DND-41 (cell line): ENCODE measurements at regions not wholly inside any gene's neighbourhood (a gene's known extent, or its start where the extent isn't known, plus 50 kb on each side); places are given as distances from the start of the nearest gene placed in this dataset.

Experiments used
- ATAC-seq: fragments of 200-7000 bp; cut with Tn5 transposase; 3 replicates; pipeline ENCODE4 v1.9.1; 2021; ENCODE audit warnings: low read depth; ENCODE audit not compliant: insufficient read depth
- DNase-seq: peaks from one replicate; pipeline ENCODE4 v3.0.0-alpha.2; 2020
- H2AFZ ChIP-seq: 2 replicates; pipeline ENCODE4 v1.6.0; 2012; ENCODE audit warnings: low read depth, low read length
- H3K27ac ChIP-seq: 2 replicates; pipeline ENCODE4 v1.5.1; 2012; ENCODE audit warnings: low read length, inconsistent platforms
- H3K27me3 ChIP-seq: fragments of 200-600 bp; sonication (generic); 2 replicates; pipeline ENCODE4 v1.6.0; 2012; ENCODE audit warnings: low read length, mild to moderate bottlenecking, inconsistent platforms; ENCODE audit not compliant: insufficient read depth, poor library complexity
- H3K36me3 ChIP-seq: 2 replicates; pipeline ENCODE4 v1.5.1; 2012; ENCODE audit warnings: low read length, inconsistent platforms; ENCODE audit not compliant: insufficient read depth
- H3K4me1 ChIP-seq: 2 replicates; pipeline ENCODE4 v1.5.1; 2012; ENCODE audit warnings: mild to moderate bottlenecking, low read length; ENCODE audit not compliant: insufficient read depth
- H3K4me2 ChIP-seq: 2 replicates; pipeline ENCODE4 v1.6.0; 2012; ENCODE audit warnings: mild to moderate bottlenecking, moderate library complexity, low read length, inconsistent platforms; ENCODE audit not compliant: insufficient read depth
- H3K4me3 ChIP-seq, 2 experiments: fragments of 200-600 bp in 1 of 2; shearing (Covaris generic) in 1 of 2; 2 replicates each; pipeline ENCODE4 v1.5.1; 2012 to 2016; ENCODE audit warnings: inconsistent platforms in 2 of 2, low read length in 2 of 2, mild to moderate bottlenecking in 2 of 2, low read depth in 1 of 2, moderate library complexity in 1 of 2
- H3K79me2 ChIP-seq: 2 replicates; pipeline ENCODE4 v1.6.0; 2012; ENCODE audit warnings: low read length, inconsistent platforms; ENCODE audit not compliant: insufficient read depth
- H3K9ac ChIP-seq: 2 replicates; pipeline ENCODE4 v1.6.0; 2012; ENCODE audit warnings: low read depth, mild to moderate bottlenecking, inconsistent platforms, low read length, moderate library complexity
- H3K9me3 ChIP-seq: 2 replicates; pipeline ENCODE4 v1.5.1; 2012; ENCODE audit warnings: low read length, moderate library complexity, mild to moderate bottlenecking, inconsistent platforms; ENCODE audit not compliant: insufficient read depth, severe bottlenecking
- H4K20me1 ChIP-seq: 2 replicates; pipeline ENCODE4 v1.6.0; 2012; ENCODE audit warnings: low read length; ENCODE audit not compliant: insufficient read depth
- EZH2 ChIP-seq: IDR thresholded peaks from 3 replicates; pipeline ENCODE4 v1.6.1; 2012; ENCODE audit warnings: borderline replicate concordance, low read depth, mild to moderate bottlenecking, moderate library complexity, low read length, inconsistent platforms; ENCODE audit not compliant: severe bottlenecking
- TF ChIP-seq, protein P1 (sequence below): IDR thresholded peaks from 2 replicates; pipeline ENCODE4 v1.5.1; 2012; ENCODE audit warnings: borderline replicate concordance, low read length, moderate library complexity, mild to moderate bottlenecking; ENCODE audit not compliant: poor library complexity, severe bottlenecking; ENCODE audit errors: extremely low read depth

DNA sequence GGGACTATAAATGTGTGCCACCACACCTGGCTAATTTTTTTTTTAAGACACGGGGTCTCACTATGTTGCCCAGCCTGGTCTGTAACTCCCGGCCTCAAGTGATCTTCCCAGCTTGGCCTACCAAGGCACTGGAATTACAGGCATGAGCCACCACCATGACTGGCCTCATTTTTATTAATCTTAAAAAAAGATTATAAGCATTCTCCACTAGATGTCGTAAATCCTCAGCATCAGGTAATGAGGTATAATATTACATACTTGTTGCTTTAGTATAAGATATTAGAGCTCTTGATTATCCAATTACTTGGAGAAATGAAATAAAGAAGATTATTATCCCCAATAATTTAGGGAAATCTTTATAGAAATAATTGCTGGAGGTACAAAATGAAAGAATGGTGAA lies 78.2 kb upstream of the HTR1A start:
- Histone ChIP-seq H3K79me2 (no peaks in the 10 kb centered on the region), H3K4me2 (no peak overlapping the region)
- ATAC-seq = no peak

DNA sequence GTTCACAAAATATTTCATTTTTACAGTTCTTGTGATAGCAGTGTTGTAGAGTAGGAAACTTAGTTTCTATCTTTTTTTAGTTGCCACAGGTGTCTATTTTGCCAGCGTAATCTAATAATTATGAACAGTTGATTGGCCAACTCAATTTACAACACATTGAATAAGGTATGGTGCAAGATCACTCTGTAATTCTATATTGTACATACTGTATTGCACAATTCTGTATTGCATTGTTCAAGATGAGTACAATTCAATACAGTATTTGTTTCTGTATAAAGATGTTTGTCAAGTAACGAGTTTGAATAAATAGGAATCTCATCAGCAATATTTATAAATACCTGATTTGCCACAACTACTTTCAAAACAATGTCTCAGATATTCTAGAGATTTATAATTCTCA lies 64.2 kb upstream of the HTR1A start:
- no peaks in the 10 kb centered on the region for H3K79me2 ChIP-seq
- no peak for TF ChIP-seq EZH2
- TF ChIP-seq, protein P1, sequence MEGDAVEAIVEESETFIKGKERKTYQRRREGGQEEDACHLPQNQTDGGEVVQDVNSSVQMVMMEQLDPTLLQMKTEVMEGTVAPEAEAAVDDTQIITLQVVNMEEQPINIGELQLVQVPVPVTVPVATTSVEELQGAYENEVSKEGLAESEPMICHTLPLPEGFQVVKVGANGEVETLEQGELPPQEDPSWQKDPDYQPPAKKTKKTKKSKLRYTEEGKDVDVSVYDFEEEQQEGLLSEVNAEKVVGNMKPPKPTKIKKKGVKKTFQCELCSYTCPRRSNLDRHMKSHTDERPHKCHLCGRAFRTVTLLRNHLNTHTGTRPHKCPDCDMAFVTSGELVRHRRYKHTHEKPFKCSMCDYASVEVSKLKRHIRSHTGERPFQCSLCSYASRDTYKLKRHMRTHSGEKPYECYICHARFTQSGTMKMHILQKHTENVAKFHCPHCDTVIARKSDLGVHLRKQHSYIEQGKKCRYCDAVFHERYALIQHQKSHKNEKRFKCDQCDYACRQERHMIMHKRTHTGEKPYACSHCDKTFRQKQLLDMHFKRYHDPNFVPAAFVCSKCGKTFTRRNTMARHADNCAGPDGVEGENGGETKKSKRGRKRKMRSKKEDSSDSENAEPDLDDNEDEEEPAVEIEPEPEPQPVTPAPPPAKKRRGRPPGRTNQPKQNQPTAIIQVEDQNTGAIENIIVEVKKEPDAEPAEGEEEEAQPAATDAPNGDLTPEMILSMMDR = no peak

More for the DNA sequence above, 78.2 kb upstream of the HTR1A start:
- TF ChIP-seq EZH2 = no peak
- TF ChIP-seq, protein P1 = no peak
- no peaks in the 10 kb centered on the region for H3K27me3 ChIP-seq
- H3K36me3 ChIP-seq = no peaks in the 10 kb centered on the region
- H3K9ac ChIP-seq = no peak overlapping the region
- H2AFZ ChIP-seq = no peak overlapping the region
- no peaks in the 10 kb centered on the region for H4K20me1 ChIP-seq
- H3K27ac ChIP-seq = no peak overlapping the region
- no peak overlapping the region for H3K4me3 ChIP-seq
- no peak for DNase-seq
- H3K4me1 ChIP-seq = no peaks in the 10 kb centered on the region
- peaks cover 6% of the 10 kb centered on the region for H3K9me3 ChIP-seq

DNA sequence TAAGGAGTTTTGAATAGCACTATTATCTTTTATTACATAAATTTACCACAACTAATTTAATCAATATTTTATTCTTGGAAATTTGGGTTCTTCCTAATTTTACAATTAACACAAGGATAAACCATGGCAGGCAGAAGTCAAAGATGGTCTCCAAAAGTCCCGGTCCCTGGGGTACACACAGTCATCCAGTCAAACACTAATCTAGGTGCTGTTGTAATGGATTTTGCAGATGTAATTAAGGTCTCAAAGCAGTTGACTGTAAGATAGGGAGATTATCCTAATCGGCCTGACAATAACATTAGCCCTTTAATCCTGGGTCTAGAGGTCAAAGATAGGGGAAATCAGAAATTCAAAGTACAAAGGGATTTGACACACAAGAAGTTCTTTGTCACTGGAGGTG lies 57.5 kb upstream of the HTR1A start:
- no peaks in the 10 kb centered on the region for H3K4me1 ChIP-seq
- no peak for TF ChIP-seq EZH2
- TF ChIP-seq, protein P1 = no peak
- ATAC-seq = no peak

More for the DNA sequence above, 64.2 kb upstream of the HTR1A start:
- no peak for ATAC-seq
- DNase-seq = no peak
- Histone ChIP-seq H3K27ac (no peak overlapping the region), H4K20me1 (no peaks in the 10 kb centered on the region), H2AFZ (no peak overlapping the region), H3K27me3 (no peaks in the 10 kb centered on the region), H3K9ac (no peak overlapping the region), H3K4me3 (no peak overlapping the region), H3K36me3 (no peaks in the 10 kb centered on the region), H3K9me3 (no peaks in the 10 kb centered on the region), H3K4me1 (no peaks in the 10 kb centered on the region), H3K4me2 (no peak overlapping the region)

DNA sequence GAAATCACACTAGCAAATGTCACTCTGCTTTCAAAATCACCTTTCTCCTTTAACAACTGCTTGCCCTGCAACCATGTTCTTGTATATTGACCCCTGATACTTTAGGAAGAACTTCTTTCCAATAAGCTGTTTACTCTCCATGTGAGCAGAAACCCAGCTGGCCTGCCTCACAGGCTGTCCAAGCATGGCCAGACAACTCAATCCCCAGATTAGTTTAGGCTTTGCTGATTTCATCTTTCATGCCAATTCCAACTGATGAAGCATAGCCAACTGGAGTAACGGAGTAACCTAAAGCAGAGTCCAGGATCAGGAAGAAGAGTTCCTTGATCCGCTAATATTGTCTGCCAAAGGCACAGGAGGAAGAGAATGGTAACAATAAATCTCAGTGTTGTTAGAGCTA lies 56.7 kb upstream of the HTR1A start:
- no peaks in the 10 kb centered on the region for H4K20me1 ChIP-seq
- H3K36me3 ChIP-seq = no peaks in the 10 kb centered on the region
- no peak overlapping the region for H3K9ac ChIP-seq
- no peaks in the 10 kb centered on the region for H3K9me3 ChIP-seq
- TF ChIP-seq, protein P1 = no peak
- no peak for TF ChIP-seq EZH2
- no peaks in the 10 kb centered on the region for H3K4me1 ChIP-seq
- no peak overlapping the region for H3K4me3 ChIP-seq
- H2AFZ ChIP-seq = no peak overlapping the region
- H3K27me3 ChIP-seq = no peaks in the 10 kb centered on the region
- no peak overlapping the region for H3K27ac ChIP-seq
- H3K4me2 ChIP-seq = no peak overlapping the region
- H3K79me2 ChIP-seq = no peaks in the 10 kb centered on the region
- no peak for ATAC-seq
- no peak for DNase-seq

More for the DNA sequence above, 57.5 kb upstream of the HTR1A start:
- Histone ChIP-seq H3K27ac (no peak overlapping the region), H3K4me2 (no peak overlapping the region), H4K20me1 (no peaks in the 10 kb centered on the region), H3K4me3 (no peak overlapping the region), H3K27me3 (no peaks in the 10 kb centered on the region), H3K79me2 (no peaks in the 10 kb centered on the region), H3K9me3 (no peaks in the 10 kb centered on the region), H3K9ac (no peak overlapping the region), H2AFZ (no peak overlapping the region), H3K36me3 (no peaks in the 10 kb centered on the region)
- DNase-seq = no peak
